ENCODE measurements at regions not wholly inside any gene's neighbourhood (a gene's known extent, or its start where the extent isn't known, plus 50 kb on each side); places are given as distances from the start of the nearest gene placed in this dataset.
"Not testable (repeated sequence)": the region's sequence is repeated elsewhere in the genome, so short reads cannot be mapped to it uniquely, and the experiment has no call there.

GRCh38 chr11:3476084-3476936, 97.4 kb upstream of the ZNF195 start:
- not testable (repeated sequence) for H3K4me3 ChIP-seq (ENCODE audit: low read depth, low read length); H3K27me3 ChIP-seq (ENCODE audit: control insufficient read depth, insufficient read depth, low read length); H3K27ac ChIP-seq (ENCODE audit: low read depth, low read length); H3K9ac ChIP-seq (ENCODE audit: low read length); H3K9me3 ChIP-seq (ENCODE audit: control insufficient read depth, insufficient read depth, low read depth, low read length); H3K36me3 ChIP-seq (ENCODE audit: control insufficient read depth, insufficient read depth, low read length)
- H3K4me1 ChIP-seq (ENCODE audit: control insufficient read depth, insufficient read depth, low read length) = peaks cover 18% of the 10 kb centered on the region; the same call in 1 of the 2 replicates

GRCh38 chr11:3468963-3469362, 90.0 kb upstream of the ZNF195 start:
- H3K9me3 ChIP-seq (ENCODE audit: control insufficient read depth, insufficient read depth, low read depth, low read length); H3K36me3 ChIP-seq (ENCODE audit: control insufficient read depth, insufficient read depth, low read length); H3K27ac ChIP-seq (ENCODE audit: low read depth, low read length); H3K27me3 ChIP-seq (ENCODE audit: control insufficient read depth, insufficient read depth, low read length); H3K4me3 ChIP-seq (ENCODE audit: low read depth, low read length): not testable (repeated sequence)
- H3K9ac ChIP-seq (ENCODE audit: low read length) = peak overlapping the region; percentile 44
- H3K4me1 ChIP-seq (ENCODE audit: control insufficient read depth, insufficient read depth, low read length) = peaks cover 24% of the 10 kb centered on the region; the same call in 1 of the 2 replicates

- not testable (repeated sequence) for H3K27me3 ChIP-seq (ENCODE audit: control insufficient read depth, insufficient read depth, low read length); H3K9me3 ChIP-seq (ENCODE audit: control insufficient read depth, insufficient read depth, low read depth, low read length); H3K9ac ChIP-seq (ENCODE audit: low read length); H3K36me3 ChIP-seq (ENCODE audit: control insufficient read depth, insufficient read depth, low read length); H3K27ac ChIP-seq (ENCODE audit: low read depth, low read length); H3K4me3 ChIP-seq (ENCODE audit: low read depth, low read length)
- peaks cover 13% of the 10 kb centered on the region; the same call in 1 of the 2 replicates for H3K4me1 ChIP-seq (ENCODE audit: control insufficient read depth, insufficient read depth, low read length)
These were observed 88.7 kb upstream of the ZNF195 start for GRCh38 chr11:3467599-3467998.

- H3K4me1 ChIP-seq (ENCODE audit: control insufficient read depth, insufficient read depth, low read length); H3K9me3 ChIP-seq (ENCODE audit: control insufficient read depth, insufficient read depth, low read depth, low read length); H3K9ac ChIP-seq (ENCODE audit: low read length); H3K27ac ChIP-seq (ENCODE audit: low read depth, low read length); H3K4me3 ChIP-seq (ENCODE audit: low read depth, low read length); H3K27me3 ChIP-seq (ENCODE audit: control insufficient read depth, insufficient read depth, low read length); H3K36me3 ChIP-seq (ENCODE audit: control insufficient read depth, insufficient read depth, low read length): not testable (repeated sequence)
These were observed 76.7 kb upstream of the ZNF195 start for GRCh38 chr11:3455666-3456065.

- not testable (repeated sequence) for H3K27ac ChIP-seq (ENCODE audit: low read depth, low read length); H3K9me3 ChIP-seq (ENCODE audit: control insufficient read depth, insufficient read depth, low read depth, low read length); H3K36me3 ChIP-seq (ENCODE audit: control insufficient read depth, insufficient read depth, low read length); H3K4me3 ChIP-seq (ENCODE audit: low read depth, low read length); H3K4me1 ChIP-seq (ENCODE audit: control insufficient read depth, insufficient read depth, low read length); H3K27me3 ChIP-seq (ENCODE audit: control insufficient read depth, insufficient read depth, low read length); H3K9ac ChIP-seq (ENCODE audit: low read length)
These were observed 75.9 kb upstream of the ZNF195 start for GRCh38 chr11:3454844-3455243.

- not testable (repeated sequence) for H3K4me3 ChIP-seq (ENCODE audit: low read depth, low read length); H3K27me3 ChIP-seq (ENCODE audit: control insufficient read depth, insufficient read depth, low read length); H3K9ac ChIP-seq (ENCODE audit: low read length); H3K4me1 ChIP-seq (ENCODE audit: control insufficient read depth, insufficient read depth, low read length); H3K27ac ChIP-seq (ENCODE audit: low read depth, low read length); H3K36me3 ChIP-seq (ENCODE audit: control insufficient read depth, insufficient read depth, low read length); H3K9me3 ChIP-seq (ENCODE audit: control insufficient read depth, insufficient read depth, low read depth, low read length)
These were observed 74.8 kb upstream of the ZNF195 start for GRCh38 chr11:3453596-3454256.

- H3K4me3 ChIP-seq (ENCODE audit: low read depth, low read length) = not testable (repeated sequence)
These were observed 71.9 kb upstream of the ZNF195 start for GRCh38 chr11:3450822-3451221.

GRCh38 chr11:3445535-3445934, 66.6 kb upstream of the ZNF195 start:
- not testable (repeated sequence) for H3K27me3 ChIP-seq (ENCODE audit: control insufficient read depth, insufficient read depth, low read length); H3K27ac ChIP-seq (ENCODE audit: low read depth, low read length); H3K9ac ChIP-seq (ENCODE audit: low read length); H3K4me3 ChIP-seq (ENCODE audit: low read depth, low read length); H3K9me3 ChIP-seq (ENCODE audit: control insufficient read depth, insufficient read depth, low read depth, low read length); H3K36me3 ChIP-seq (ENCODE audit: control insufficient read depth, insufficient read depth, low read length)
- H3K4me1 ChIP-seq (ENCODE audit: control insufficient read depth, insufficient read depth, low read length) = peaks cover 16% of the 10 kb centered on the region; the same call in 1 of the 2 replicates

More at GRCh38 chr11:3450822-3451221, 71.9 kb upstream of the ZNF195 start:
- not testable (repeated sequence) for H3K9me3 ChIP-seq (ENCODE audit: control insufficient read depth, insufficient read depth, low read depth, low read length); H3K9ac ChIP-seq (ENCODE audit: low read length); H3K36me3 ChIP-seq (ENCODE audit: control insufficient read depth, insufficient read depth, low read length); H3K27ac ChIP-seq (ENCODE audit: low read depth, low read length); H3K27me3 ChIP-seq (ENCODE audit: control insufficient read depth, insufficient read depth, low read length); H3K4me1 ChIP-seq (ENCODE audit: control insufficient read depth, insufficient read depth, low read length)

- not testable (repeated sequence) for H3K27ac ChIP-seq (ENCODE audit: low read depth, low read length); H3K9me3 ChIP-seq (ENCODE audit: control insufficient read depth, insufficient read depth, low read depth, low read length); H3K4me3 ChIP-seq (ENCODE audit: low read depth, low read length); H3K9ac ChIP-seq (ENCODE audit: low read length); H3K27me3 ChIP-seq (ENCODE audit: control insufficient read depth, insufficient read depth, low read length); H3K36me3 ChIP-seq (ENCODE audit: control insufficient read depth, insufficient read depth, low read length)
- H3K4me1 ChIP-seq (ENCODE audit: control insufficient read depth, insufficient read depth, low read length) = peaks cover 16% of the 10 kb centered on the region; the same call in 1 of the 2 replicates
These were observed 65.4 kb upstream of the ZNF195 start for GRCh38 chr11:3444420-3444744.

GRCh38 chr11:3443700-3444419, 64.9 kb upstream of the ZNF195 start:
- H3K27ac ChIP-seq (ENCODE audit: low read depth, low read length); H3K36me3 ChIP-seq (ENCODE audit: control insufficient read depth, insufficient read depth, low read length); H3K9me3 ChIP-seq (ENCODE audit: control insufficient read depth, insufficient read depth, low read depth, low read length); H3K9ac ChIP-seq (ENCODE audit: low read length); H3K4me3 ChIP-seq (ENCODE audit: low read depth, low read length); H3K27me3 ChIP-seq (ENCODE audit: control insufficient read depth, insufficient read depth, low read length): not testable (repeated sequence)
- H3K4me1 ChIP-seq (ENCODE audit: control insufficient read depth, insufficient read depth, low read length) = peaks cover 16% of the 10 kb centered on the region; the same call in 1 of the 2 replicates

- H3K9me3 ChIP-seq (ENCODE audit: control insufficient read depth, insufficient read depth, low read depth, low read length); H3K36me3 ChIP-seq (ENCODE audit: control insufficient read depth, insufficient read depth, low read length); H3K27me3 ChIP-seq (ENCODE audit: control insufficient read depth, insufficient read depth, low read length); H3K4me3 ChIP-seq (ENCODE audit: low read depth, low read length); H3K27ac ChIP-seq (ENCODE audit: low read depth, low read length); H3K4me1 ChIP-seq (ENCODE audit: control insufficient read depth, insufficient read depth, low read length); H3K9ac ChIP-seq (ENCODE audit: low read length): not testable (repeated sequence)
These were observed 58.5 kb upstream of the ZNF195 start for GRCh38 chr11:3437441-3437840.
